Limb (tissue), 2 donors: ENCODE measurements at regions not wholly inside any gene's neighbourhood (a gene's known extent, or its start where the extent isn't known, plus 50 kb on each side); places are given as distances from the start of the nearest gene placed in this dataset.

Source experiments
- DNase-seq, 2 donors: peaks; one replicate each; pipeline ENCODE4 v3.0.0-alpha.2; 2016; ENCODE audit errors: extremely low spot score in 2 of 2

- DNase-seq = no peak
Observed at GRCh38 chr2:45255563-45255962, 246.3 kb upstream of the SIX2 start.

- DNase-seq = no peak
Observed at GRCh38 chr2:45254025-45254424, 244.8 kb upstream of the SIX2 start.

- DNase-seq = no peak
Observed at GRCh38 chr2:45253151-45253550, 243.9 kb upstream of the SIX2 start.

DNA sequence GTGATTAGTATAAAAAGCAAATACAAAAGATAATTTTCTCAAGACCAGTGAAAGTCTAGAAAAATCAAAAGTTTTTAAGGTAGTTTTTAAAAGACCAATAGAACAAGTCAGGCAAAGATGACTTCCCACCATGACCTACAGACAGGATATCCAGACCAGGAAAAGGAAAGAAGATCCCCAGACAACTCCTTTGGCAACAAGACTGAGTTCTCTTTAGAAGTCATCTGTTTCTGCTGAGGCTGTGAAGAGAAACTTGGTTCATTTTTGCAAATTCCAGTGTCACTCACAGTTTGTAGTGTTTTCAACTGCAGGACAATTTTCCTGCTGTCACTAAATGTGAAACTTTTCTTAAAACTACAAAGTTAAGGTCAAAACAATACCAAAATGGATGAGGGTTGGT, 240.9 kb upstream of the SIX2 start:
- DNase-seq = no peak

- no peak for DNase-seq
Observed at GRCh38 chr2:45248214-45248613, 239.0 kb upstream of the SIX2 start.

- DNase-seq = no peak
Observed at GRCh38 chr2:45244928-45245327, 235.7 kb upstream of the SIX2 start.

DNA sequence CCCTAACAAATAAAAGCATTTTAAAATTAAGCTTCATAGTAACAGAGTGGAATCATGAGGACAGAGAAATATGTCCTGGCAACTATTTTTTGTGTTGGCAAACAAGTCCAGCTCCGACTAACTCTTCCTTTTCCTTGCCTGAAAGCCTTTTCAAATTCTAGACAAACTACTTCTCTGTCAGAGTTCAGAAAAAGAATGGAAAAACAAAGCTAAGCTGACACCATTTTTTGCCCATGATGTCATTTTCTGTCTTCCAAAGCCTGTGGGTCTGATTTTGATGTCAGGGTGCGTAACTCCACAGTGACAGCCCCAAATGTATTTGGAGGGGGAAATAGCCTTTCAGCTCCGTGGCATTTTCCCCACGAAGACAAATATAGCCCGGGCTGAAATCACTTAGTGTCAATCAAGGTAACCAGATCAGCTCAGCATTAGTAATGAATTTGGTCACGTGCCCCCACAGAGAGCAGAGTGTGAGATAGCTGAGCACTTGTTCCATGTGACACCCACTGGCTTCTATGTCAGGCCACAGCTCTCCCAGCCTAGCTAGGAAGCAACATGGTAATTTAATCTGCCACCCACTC, 233.0 kb upstream of the SIX2 start:
- no peak for DNase-seq

GRCh38 chr2:45241061-45241561, 231.9 kb upstream of the SIX2 start:
- no peak for DNase-seq

GRCh38 chr2:45237850-45238542, 228.7 kb upstream of the SIX2 start:
- no peak for DNase-seq

DNA sequence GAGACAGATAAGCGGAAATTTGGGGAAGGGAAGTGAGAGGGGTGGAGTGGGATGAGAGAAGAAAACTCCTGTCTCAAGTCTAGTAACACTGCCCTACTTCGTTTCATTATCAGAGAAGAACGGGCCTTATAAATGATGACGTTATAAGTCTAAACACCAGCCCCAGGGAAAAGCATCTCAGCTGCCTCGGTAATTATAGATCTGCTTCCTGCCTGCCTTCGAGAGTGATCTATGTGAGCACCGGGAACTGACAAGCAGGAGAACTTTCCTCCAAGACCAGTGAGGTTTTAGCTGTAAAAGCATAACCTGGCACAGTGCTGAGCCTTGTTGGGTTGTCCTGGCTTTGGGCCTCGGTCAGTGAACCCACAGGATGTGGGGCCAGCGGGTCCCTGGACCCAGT, 227.9 kb upstream of the SIX2 start:
- DNase-seq = no peak

DNA sequence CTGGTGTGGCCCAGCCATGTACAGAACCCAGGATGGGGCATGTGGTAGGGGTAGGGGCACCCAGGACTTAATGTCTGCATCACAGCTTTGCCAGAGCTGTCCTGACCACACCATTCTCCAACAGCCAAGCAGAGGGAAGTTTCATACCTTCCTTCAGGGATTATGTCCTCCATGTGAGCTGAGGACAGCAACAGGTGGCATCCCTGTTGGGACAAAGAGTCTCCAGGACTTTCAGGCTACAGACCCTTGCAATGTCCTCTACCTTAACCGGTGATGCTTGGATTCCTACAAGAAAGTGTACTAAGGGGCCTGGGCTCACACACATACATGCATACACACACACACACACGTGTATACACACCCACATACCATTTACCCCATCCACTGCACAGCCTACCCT, 227.0 kb upstream of the SIX2 start:
- no peak for DNase-seq

DNA sequence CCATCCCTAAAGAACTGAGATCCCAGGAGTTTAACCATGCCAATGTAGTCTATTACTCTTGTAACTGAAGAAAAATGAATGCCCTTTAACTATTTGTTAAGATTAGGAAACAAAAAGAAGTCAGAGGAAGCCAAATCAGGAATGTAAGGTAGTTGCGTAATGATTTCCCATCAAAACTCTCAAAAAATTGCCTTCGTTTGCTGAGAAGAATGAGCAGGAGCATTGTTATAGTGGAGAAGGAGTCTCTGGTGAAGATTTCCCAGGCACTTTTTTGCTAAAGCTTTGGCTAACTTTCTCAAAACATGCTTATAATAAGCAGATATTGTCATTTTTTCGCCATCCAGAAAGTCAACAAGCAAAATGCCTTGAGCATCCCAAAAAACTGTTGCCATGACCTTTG, 224.0 kb upstream of the SIX2 start:
- no peak for DNase-seq

GRCh38 chr2:45232818-45233217, 223.6 kb upstream of the SIX2 start:
- no peak for DNase-seq

- DNase-seq = peak in 1 of 2 donors; percentile 15
Observed at GRCh38 chr2:45229411-45229810, 220.2 kb upstream of the SIX2 start.

- DNase-seq = no peak
Observed at GRCh38 chr2:45227347-45227746, 218.1 kb upstream of the SIX2 start.

- no peak for DNase-seq
Observed at GRCh38 chr2:45224993-45225380, 215.7 kb upstream of the SIX2 start.

- DNase-seq = no peak
Observed at GRCh38 chr2:45224321-45224992, 215.2 kb upstream of the SIX2 start.

GRCh38 chr2:45223531-45223930, 214.3 kb upstream of the SIX2 start:
- DNase-seq = no peak

GRCh38 chr2:45220227-45220626, 211.0 kb upstream of the SIX2 start:
- no peak for DNase-seq

DNA sequence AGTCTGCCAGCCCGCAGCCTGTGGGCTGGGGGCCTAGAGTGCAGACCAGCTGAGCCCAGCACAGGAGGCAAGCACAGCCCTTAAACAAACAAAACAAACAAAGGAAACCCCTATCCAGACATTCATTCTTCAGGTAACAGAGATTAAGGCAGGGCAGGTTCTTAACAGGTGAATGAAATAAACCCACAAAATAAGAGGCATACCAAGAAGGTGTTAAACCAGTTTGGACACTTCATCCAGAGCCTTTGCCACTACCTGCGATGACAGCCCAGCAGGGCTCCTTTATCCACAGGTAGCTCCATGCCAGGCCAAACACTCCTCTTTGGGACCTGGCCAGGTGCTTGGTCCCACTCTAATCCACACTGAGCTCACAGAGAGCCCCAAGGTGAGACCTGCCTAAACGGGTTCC, 209.7 kb upstream of the SIX2 start:
- DNase-seq = no peak

- no peak for DNase-seq
Observed at GRCh38 chr2:45218297-45218696, 209.0 kb upstream of the SIX2 start.

DNA sequence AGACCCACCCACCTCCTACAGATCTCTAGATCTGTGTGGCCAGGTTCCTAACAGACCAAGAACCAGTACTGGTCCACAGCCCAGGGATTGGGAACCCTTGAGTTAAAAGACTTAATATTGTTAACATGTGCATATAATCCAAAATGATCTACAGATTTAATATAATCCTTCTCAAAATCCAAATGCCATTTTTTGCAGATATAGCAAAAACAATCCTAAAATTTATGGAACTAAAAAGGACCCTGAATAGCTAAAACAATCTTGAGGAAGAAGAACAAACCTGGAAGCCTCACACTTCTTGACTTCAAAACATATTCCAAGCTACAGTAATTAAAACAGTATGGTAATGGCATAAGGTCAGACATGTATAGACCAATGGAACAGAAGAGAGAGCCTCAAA, 206.9 kb upstream of the SIX2 start:
- no peak for DNase-seq

- DNase-seq = no peak
Observed at GRCh38 chr2:45214550-45214949, 205.3 kb upstream of the SIX2 start.
